Activated naive CD4-positive, alpha-beta T cell treated with Interleukin-2 at 50 U/mL for 16 hours (primary cell): ENCODE measurements at regions not wholly inside any gene's neighbourhood (a gene's known extent, or its start where the extent isn't known, plus 50 kb on each side); places are given as distances from the start of the nearest gene placed in this dataset.
"Not testable (repeated sequence)": the region's sequence is repeated elsewhere in the genome, so short reads cannot be mapped to it uniquely, and the experiment has no call there.

Experiments
- DNase-seq: peaks from one replicate; pipeline ENCODE4 v3.0.0-alpha.2; 2020

- DNase-seq: no peak
Observed at GRCh38 chr22:40094485-40094884, 83.2 kb upstream of the TNRC6B start.

GRCh38 chr22:40099887-40100286, 77.8 kb upstream of the TNRC6B start:
- not testable (repeated sequence) for DNase-seq

- DNase-seq: no peak
Observed at GRCh38 chr22:40105755-40106154, 72.0 kb upstream of the TNRC6B start.

- no peak for DNase-seq
Observed at GRCh38 chr22:40107244-40107643, 70.5 kb upstream of the TNRC6B start.

- DNase-seq: peak; percentile 15
Observed at GRCh38 chr22:40107851-40108378, 69.8 kb upstream of the TNRC6B start.

- no peak for DNase-seq
Observed at GRCh38 chr22:40108396-40108795, 69.3 kb upstream of the TNRC6B start.

- not testable (repeated sequence) for DNase-seq
Observed at GRCh38 chr22:40108926-40109325, 68.8 kb upstream of the TNRC6B start.

- no peak for DNase-seq
Observed at GRCh38 chr22:40111451-40111850, 66.3 kb upstream of the TNRC6B start.

GRCh38 chr22:40112595-40112994, 65.1 kb upstream of the TNRC6B start:
- no peak for DNase-seq

GRCh38 chr22:40113696-40114095, 64.0 kb upstream of the TNRC6B start:
- no peak for DNase-seq

GRCh38 chr22:40114411-40114810, 63.3 kb upstream of the TNRC6B start:
- DNase-seq: no peak

GRCh38 chr22:40116496-40117200, 61.1 kb upstream of the TNRC6B start:
- DNase-seq: peak; percentile 31

GRCh38 chr22:40118979-40119378, 58.7 kb upstream of the TNRC6B start:
- no peak for DNase-seq

- DNase-seq: no peak
Observed at GRCh38 chr22:40120848-40121247, 56.9 kb upstream of the TNRC6B start.

- no peak for DNase-seq
Observed at GRCh38 chr22:40121461-40121860, 56.3 kb upstream of the TNRC6B start.

GRCh38 chr22:40122792-40123191, 54.9 kb upstream of the TNRC6B start:
- DNase-seq: no peak

GRCh38 chr22:40123387-40123786, 54.3 kb upstream of the TNRC6B start:
- no peak for DNase-seq
